NOMO-1 (cell line): ENCODE measurements at regions not wholly inside any gene's neighbourhood (a gene's known extent, or its start where the extent isn't known, plus 50 kb on each side); places are given as distances from the start of the nearest gene placed in this dataset.
"Not testable (repeated sequence)": the region's sequence is repeated elsewhere in the genome, so short reads cannot be mapped to it uniquely, and the experiment has no call there.

Source experiments
- DNase-seq, 2 experiments: peaks; one replicate each; lab custom pipeline; 2025; ENCODE audit not compliant: unreplicated experiment in 2 of 2; lab: John Stamatoyannopoulos, UW

GRCh38 chr2:19615402-19615801 lies 257.0 kb upstream of the OSR1 start:
- not testable (repeated sequence) for DNase-seq

DNA sequence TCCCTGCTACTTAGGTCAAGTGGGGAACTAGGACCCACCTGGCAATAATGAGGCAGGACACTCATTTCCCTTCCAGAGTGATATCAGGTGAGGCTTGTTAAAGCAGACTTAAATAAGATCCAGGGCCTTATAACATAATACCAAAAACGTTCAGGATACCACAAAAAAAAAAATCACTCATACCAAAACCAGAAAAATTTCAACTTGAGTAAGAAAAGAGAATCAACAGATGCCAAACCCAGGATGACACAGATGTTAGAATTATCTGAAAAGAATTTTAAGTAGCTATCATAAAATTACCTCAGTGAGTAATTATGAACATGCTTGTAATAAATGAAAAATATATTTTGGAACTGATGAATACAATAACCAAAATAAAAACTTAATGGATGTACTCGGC lies 255.6 kb upstream of the OSR1 start:
- DNase-seq = no peak

DNA sequence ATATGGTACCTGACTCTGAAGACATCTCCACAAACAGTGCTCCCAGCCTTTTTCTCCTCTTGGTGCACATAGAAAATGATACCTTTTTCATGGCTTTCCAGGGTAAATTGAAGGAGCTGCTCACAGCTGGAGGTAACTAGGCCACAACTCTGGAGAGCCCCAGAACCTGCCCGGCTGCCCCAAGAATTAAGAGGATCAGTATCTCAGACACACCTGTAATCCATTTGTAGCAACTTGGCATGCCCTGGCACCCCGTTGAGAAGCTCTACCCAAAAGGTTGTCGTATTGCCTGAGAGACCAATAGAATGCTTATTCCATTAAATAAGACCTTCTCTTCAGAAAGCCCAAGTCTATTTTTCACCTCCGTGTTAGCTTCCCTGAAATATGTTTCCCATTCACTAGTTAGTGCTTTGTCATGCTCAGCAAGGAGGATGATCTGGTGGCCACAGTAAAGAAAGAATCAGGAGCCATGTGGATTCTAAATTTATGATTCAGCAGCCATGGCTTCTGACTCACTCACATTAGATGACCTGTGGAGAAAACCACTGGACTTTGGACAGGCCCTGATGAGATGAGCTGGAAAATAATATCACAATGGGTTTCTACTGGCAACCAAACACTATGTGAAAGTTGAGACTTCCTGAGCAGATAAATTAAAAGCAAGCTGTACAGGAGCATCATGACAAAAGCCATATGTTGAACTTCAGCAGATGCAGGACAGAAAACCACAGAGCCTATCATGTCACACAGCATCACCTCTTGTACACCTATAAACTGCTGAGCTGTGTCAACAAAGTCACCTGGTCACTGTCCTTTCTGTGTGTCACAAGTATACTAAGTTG lies 253.3 kb upstream of the OSR1 start:
- DNase-seq = no peak

DNA sequence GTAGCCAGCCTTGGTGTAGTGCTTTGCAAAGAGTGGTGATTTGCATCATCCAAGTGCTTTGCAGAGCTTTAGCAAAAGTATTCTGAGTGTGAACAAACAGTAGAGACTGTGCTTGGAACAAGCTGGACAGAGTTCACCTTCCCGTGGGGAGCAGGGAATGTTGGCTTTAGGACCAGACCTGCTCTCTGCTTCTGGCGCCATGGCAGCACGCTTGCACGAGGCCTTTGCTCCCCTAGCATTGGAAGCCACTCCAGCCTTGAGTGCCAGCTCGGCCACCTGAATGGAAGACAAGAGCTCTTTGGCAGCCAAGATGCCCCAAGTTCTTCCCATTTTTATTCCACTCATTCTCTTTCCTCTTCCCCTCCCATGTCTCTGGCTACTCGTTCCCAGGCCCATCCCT lies 250.8 kb upstream of the OSR1 start:
- no peak for DNase-seq

DNA sequence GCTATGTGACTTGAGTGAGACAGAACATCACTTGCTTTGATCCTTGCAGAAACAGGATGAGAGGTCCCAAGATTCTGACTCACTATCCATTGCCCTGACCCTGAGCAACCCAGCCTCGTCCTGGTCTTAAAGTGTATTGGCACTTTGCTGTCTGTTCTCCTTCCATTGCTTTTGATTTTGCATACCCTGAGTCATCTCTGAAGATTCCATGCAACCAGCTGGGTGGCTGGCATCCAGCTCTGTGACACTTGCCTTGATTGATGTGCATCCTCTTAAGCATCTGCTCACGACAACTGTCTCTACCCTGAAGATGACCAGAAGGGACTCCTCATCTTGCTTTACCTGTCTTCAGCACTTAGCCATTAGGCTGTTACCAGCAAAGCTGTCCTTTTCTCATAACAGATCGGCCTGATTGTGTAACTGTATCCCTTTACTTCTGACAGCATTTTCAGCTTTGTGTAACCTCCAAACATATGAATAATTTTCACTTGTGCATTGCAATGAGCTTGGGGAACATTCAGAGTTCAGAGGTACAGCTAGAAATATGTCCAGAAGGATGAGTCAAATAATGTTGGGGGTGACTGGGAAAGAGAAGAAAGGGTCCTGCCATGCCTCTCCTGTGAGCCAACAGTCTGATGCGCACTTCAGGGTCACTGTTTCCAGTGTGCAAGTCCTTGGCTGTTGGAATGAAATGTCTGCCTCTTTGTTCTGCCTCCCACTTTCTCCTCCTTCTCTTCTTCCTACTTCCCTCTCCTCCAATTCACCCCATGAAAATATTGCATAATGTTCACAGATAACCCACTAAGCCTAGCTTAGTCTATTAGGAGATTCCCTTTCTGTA lies 249.7 kb upstream of the OSR1 start:
- no peak for DNase-seq

GRCh38 chr2:19607400-19607799 lies 249.0 kb upstream of the OSR1 start:
- DNase-seq = no peak

DNA sequence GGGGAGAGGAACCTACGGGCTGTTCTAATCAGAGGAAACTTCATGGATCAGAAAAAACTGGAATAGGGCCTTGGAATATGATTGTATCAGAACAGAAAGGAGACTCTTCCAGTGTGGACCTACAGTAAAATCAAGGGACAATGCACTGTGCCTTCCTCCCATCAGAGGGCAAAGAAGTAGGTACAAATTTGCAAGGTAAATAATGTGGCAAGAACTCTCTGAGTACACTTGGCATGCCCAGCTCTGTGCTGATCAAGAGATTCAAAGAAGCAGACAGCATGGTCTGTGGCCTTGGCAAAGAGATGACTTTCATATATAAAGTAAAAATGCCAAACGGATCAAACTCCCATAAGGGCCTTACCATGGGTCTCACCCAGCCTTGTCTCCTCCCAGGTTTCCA lies 242.6 kb upstream of the OSR1 start:
- DNase-seq = no peak

DNA sequence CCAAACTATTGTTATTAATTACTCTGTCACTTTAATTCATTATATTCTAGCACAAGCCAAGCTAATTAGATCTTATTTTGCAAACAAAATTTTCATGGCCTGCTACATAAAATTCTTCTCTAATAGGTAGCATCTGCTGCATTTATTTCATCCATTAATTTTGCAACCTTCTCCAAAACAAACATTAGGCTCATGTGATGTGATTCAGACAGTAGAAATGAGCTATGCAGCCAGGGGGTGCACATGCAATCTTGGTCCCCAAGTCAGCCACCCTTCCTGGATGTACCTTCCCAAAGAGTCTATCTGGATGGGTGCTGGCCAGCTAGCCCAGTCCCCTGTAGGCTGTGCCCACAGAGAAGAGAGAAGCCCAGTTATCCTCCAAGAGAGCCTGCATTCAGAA lies 242.1 kb upstream of the OSR1 start:
- DNase-seq = no peak

DNA sequence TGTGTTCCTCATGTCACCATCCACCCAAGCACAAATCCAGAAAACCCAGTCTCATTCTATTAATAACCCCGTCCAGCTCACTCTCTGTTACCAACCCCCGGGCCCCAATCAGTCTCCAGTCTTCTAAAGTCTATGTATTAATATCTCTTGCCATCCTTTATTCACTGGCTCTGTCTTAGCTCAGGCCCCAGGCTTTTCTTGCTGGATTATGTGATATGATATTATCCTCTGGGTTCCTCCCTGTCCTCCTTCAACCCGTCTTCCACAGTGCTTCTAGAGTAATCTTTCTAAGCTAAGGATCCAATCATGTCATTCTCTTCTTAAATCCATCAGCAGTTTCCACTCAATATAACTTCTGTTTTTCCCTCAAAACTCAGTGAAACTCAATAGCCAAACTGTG lies 240.5 kb upstream of the OSR1 start:
- DNase-seq = no peak

- no peak for DNase-seq
Observed at GRCh38 chr2:19592197-19592596, 233.8 kb upstream of the OSR1 start.

- no peak for DNase-seq
Observed at GRCh38 chr2:19589791-19590190, 231.4 kb upstream of the OSR1 start.

DNA sequence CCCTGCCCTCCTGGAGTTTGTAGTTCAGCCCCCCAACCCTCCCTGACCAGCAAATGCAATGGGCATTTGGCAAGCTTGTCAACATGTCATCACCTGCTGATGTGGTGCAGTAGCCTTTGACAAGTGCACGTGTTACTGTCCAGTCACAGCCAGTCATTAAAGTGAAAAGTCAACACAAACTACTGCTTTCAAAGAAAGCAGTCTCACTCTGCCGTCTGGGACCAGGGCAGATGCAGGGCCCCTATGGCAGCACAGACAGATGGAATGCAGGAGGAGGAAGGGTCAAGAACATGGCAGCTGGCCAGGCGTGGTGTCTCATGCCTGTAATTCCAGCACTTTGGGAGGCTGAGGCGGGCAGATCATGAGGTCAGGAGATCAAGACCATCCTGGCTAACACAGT lies 222.4 kb upstream of the OSR1 start:
- DNase-seq = no peak

GRCh38 chr2:19580264-19580663 lies 221.8 kb upstream of the OSR1 start:
- no peak for DNase-seq

- no peak for DNase-seq
Observed at GRCh38 chr2:19579461-19579860, 221.0 kb upstream of the OSR1 start.

- no peak for DNase-seq
Observed at GRCh38 chr2:19577723-19578122, 219.3 kb upstream of the OSR1 start.

- DNase-seq = no peak
Observed at GRCh38 chr2:19576411-19576810, 218.0 kb upstream of the OSR1 start.

- no peak for DNase-seq
Observed at GRCh38 chr2:19575641-19576040, 217.2 kb upstream of the OSR1 start.

- DNase-seq = no peak
Observed at GRCh38 chr2:19574778-19575260, 216.4 kb upstream of the OSR1 start.

DNA sequence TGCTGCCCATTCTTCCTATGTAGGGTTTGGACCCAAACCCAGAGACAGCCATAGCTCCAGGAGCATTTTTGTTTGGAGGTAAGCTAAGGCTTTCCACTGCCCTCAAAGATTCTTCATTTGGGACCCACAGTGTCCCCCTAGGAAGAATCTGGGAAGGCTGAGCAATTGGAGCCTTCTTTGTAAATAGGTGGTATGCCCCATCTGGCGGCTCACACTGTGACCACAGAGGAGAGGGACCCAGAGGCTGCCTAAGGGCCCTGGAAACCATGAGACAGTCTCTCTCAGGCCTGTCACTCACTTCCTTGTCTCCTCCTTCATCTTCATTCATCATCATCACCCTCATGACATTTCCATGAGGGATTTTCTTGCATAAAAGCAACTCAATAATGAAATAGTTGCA lies 215.4 kb upstream of the OSR1 start:
- no peak for DNase-seq

GRCh38 chr2:19571773-19572172 lies 213.3 kb upstream of the OSR1 start:
- no peak for DNase-seq

DNA sequence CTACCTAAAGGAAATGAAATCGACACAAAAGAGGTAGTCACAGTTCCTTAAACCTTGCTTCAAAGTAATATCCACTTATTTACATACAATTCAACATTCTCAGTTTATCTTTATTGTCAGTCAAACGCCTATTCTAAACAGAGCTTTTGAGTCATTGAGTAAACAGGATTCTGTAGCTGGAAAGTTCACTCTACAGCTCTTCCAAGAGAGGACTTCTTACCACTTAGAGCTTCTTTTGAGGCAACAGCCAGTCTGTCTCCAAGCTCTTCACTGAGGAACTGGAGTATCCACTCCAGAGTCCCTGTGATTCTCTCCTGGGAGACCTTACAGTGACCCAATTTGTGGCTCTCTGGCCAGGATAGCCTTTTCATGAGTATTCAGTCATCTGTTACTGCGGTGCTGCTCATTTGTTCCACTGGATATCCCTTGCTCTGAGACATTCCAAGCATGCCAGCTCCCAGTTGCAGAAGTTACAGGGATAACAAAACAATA lies 210.9 kb upstream of the OSR1 start:
- DNase-seq = no peak

DNA sequence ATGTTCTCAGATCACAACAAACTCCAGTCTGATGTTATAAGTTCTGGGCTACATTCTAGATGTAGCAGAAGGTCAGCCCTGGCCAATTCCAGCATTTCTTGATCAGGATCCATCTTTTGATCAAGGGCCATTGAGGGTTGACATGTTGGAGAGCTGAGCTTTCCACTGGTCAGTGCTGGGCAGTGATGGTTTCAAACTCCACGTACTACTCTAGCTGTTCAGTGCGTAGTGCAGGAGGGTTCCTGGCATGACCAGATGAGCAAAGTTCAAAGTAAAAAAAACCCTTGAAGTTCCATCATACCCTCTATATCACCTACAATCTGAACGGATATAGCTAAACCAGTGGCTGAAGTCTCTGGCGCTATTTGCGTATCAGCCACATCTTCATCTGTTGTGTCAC lies 210.4 kb upstream of the OSR1 start:
- no peak for DNase-seq
